ENCODE measurements at regions not wholly inside any gene's neighbourhood (a gene's known extent, or its start where the extent isn't known, plus 50 kb on each side); places are given as distances from the start of the nearest gene placed in this dataset.

DNA sequence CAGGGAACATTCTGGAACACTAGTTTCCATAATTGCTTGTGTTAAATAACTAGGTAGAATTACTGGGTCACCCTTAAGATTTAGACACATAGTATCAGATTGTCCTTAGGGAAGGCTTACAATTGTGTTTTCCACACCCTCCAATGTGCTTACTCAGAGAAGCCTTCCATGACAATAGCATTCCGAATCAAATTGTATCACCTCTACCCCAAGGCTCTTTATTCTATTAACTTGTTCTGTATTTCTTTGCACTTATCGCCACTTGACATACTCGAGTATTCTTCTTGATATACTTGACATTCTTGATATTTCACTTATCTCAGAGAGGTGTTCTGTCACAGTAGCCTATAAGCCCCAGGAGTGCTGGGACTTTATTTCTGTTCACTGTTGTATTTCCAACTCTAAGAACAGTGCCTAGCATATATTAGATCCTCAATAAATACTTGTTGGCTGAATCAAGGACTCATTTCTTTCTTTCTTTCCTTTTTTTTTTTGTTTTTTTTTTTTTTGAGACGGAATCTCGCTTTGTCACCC lies 238.9 kb upstream of the PDZRN3 start:
- Histone ChIP-seq H3K36me3 (ENCODE audit: control insufficient read depth in 2 of 2, insufficient read depth in 2 of 2, low read length in 1 of 2) (no peaks in the 10 kb centered on the region), H3K4me3 (no peak overlapping the region), H3K4me1 (ENCODE audit: control insufficient read depth, insufficient read depth, low read length) (no peaks in the 10 kb centered on the region), H2AFZ (ENCODE audit: control insufficient read depth, low read depth, low read length) (no peak overlapping the region), H3K27ac (ENCODE audit: control insufficient read depth, insufficient read depth) (no peak overlapping the region), H3K9ac (ENCODE audit: control insufficient read depth, insufficient read depth, low read length) (no peak overlapping the region), H3K79me2 (ENCODE audit: control insufficient read depth, insufficient read depth, low read length) (no peaks in the 10 kb centered on the region), H4K20me1 (ENCODE audit: control insufficient read depth, insufficient read depth) (no peaks in the 10 kb centered on the region), H3K4me2 (ENCODE audit: control insufficient read depth, insufficient read depth) (no peak overlapping the region), H3K27me3 (replicated peaks in 1 of 2; ENCODE audit: control insufficient read depth in 2 of 2, insufficient read depth in 2 of 2, low read length in 1 of 2) (no peaks in the 10 kb centered on the region), H3K9me3 (replicated peaks; ENCODE audit: control insufficient read depth, insufficient read depth, low read length) (no peaks in the 10 kb centered on the region)
- SMC1A ChIA-PET (ENCODE audit: uncharacterized antibody, unreplicated experiment), result interaction anchor here (0.6 to 0.9 kb wide), 2 partner anchors 10 to 203 kb away, joined by 3 to 4 read pairs; no protein-coding TSS in a partner anchor
- 34% methylated on average over 3 of the region's 5 CpGs for WGBS (ENCODE audit: insufficient coverage, insufficient replicate concordance, low lambda C conversion rate, missing lambda C conversion rate)
- FAIRE-seq, result no peak
- no peak for ATAC-seq
- DNase-seq (ENCODE audit: low read depth, low spot score), result no peak
- CTCF ChIA-PET, result no interaction called here
- intact Hi-C loops (cut with micrococcal nuclease; ENCODE audit: unreplicated experiment) (no loop called here), in situ Hi-C loops (cut with MboI) (no loop called here)
- BruUV-seq (replicated peaks), result no TSS peak
- POLR2A ChIA-PET, result no interaction called here
- RAD21 ChIA-PET (ENCODE audit: unreplicated experiment), result no interaction called here
- TF ChIP-seq, protein P1, sequence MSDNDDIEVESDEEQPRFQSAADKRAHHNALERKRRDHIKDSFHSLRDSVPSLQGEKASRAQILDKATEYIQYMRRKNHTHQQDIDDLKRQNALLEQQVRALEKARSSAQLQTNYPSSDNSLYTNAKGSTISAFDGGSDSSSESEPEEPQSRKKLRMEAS (IDR thresholded peaks at IDR 0.05; ENCODE audit: low read depth, low read length), result no peak
- TF ChIP-seq SMARCA5 (IDR thresholded peaks at IDR 0.05) (no peak), RBBP5 (conservative IDR thresholded peaks at IDR 0.05) (no peak), CREB1 (IDR thresholded peaks at IDR 0.05; ENCODE audit: low read depth) (no peak), SREBF1 (IDR thresholded peaks at IDR 0.05; ENCODE audit: low read length) (no peak), TCF12 (IDR thresholded peaks at IDR 0.05; ENCODE audit: low read depth, low read length) (no peak), GABPA (IDR thresholded peaks at IDR 0.05; ENCODE audit: low read depth) (no peak)
- TF ChIP-seq, protein P2, sequence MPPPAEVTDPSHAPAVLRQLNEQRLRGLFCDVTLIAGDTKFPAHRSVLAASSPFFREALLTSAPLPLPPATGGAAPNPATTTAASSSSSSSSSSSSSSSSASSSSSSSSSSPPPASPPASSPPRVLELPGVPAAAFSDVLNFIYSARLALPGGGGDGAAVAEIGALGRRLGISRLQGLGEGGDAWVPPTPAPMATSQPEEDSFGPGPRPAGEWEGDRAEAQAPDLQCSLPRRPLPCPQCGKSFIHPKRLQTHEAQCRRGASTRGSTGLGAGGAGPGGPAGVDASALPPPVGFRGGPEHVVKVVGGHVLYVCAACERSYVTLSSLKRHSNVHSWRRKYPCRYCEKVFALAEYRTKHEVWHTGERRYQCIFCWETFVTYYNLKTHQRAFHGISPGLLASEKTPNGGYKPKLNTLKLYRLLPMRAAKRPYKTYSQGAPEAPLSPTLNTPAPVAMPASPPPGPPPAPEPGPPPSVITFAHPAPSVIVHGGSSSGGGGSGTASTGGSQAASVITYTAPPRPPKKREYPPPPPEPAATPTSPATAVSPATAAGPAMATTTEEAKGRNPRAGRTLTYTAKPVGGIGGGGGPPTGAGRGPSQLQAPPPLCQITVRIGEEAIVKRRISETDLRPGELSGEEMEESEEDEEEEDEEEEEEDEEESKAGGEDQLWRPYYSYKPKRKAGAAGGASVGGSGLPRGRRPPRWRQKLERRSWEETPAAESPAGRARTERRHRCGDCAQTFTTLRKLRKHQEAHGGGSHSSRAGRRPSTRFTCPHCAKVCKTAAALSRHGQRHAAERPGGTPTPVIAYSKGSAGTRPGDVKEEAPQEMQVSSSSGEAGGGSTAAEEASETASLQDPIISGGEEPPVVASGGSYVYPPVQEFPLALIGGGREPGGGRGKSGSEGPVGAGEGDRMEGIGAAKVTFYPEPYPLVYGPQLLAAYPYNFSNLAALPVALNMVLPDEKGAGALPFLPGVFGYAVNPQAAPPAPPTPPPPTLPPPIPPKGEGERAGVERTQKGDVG (CRISPR knock-in tag; IDR thresholded peaks at IDR 0.05), result no peak
- TF ChIP-seq, protein P3, sequence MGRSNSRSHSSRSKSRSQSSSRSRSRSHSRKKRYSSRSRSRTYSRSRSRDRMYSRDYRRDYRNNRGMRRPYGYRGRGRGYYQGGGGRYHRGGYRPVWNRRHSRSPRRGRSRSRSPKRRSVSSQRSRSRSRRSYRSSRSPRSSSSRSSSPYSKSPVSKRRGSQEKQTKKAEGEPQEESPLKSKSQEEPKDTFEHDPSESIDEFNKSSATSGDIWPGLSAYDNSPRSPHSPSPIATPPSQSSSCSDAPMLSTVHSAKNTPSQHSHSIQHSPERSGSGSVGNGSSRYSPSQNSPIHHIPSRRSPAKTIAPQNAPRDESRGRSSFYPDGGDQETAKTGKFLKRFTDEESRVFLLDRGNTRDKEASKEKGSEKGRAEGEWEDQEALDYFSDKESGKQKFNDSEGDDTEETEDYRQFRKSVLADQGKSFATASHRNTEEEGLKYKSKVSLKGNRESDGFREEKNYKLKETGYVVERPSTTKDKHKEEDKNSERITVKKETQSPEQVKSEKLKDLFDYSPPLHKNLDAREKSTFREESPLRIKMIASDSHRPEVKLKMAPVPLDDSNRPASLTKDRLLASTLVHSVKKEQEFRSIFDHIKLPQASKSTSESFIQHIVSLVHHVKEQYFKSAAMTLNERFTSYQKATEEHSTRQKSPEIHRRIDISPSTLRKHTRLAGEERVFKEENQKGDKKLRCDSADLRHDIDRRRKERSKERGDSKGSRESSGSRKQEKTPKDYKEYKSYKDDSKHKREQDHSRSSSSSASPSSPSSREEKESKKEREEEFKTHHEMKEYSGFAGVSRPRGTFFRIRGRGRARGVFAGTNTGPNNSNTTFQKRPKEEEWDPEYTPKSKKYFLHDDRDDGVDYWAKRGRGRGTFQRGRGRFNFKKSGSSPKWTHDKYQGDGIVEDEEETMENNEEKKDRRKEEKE (IDR thresholded peaks at IDR 0.05), result no peak
- TF ChIP-seq, protein P4, sequence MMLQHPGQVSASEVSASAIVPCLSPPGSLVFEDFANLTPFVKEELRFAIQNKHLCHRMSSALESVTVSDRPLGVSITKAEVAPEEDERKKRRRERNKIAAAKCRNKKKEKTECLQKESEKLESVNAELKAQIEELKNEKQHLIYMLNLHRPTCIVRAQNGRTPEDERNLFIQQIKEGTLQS (IDR thresholded peaks at IDR 0.05; ENCODE audit: borderline replicate concordance, extremely low read depth, low read depth, low read length), result no peak

All from GM12878 (cell line).